ENCODE measurements at regions not wholly inside any gene's neighbourhood (a gene's known extent, or its start where the extent isn't known, plus 50 kb on each side); places are given as distances from the start of the nearest gene placed in this dataset.

- no peak for DNase-seq
- 90 to 95% methylated on average over 5 of the region's 5 CpGs for WGBS, 2 donors
- Histone ChIP-seq H3K9ac (ENCODE audit: insufficient read depth in 1 of 2, low read length in 2 of 2) (no peak overlapping the region), H3K27ac (ENCODE audit: low read depth in 1 of 2, low read length in 1 of 2) (no peak overlapping the region), H3K4me1 (ENCODE audit: control insufficient read depth in 5 of 5, insufficient read depth in 5 of 5, low read length in 5 of 5) (peaks cover 0 to 11% (median 4%) of the 10 kb centered on the region in 5 donors), H3K27me3 (ENCODE audit: control insufficient read depth in 3 of 3, insufficient read depth in 3 of 3, low read length in 2 of 3) (no peaks in the 10 kb centered on the region), H3K9me3 (ENCODE audit: control insufficient read depth in 4 of 4, insufficient read depth in 3 of 4, low read length in 3 of 4) (peaks cover 0 to 2% (median 0%) of the 10 kb centered on the region in 4 donors), H3K36me3 (ENCODE audit: control insufficient read depth in 4 of 4, insufficient read depth in 4 of 4, low read length in 4 of 4) (no peaks in the 10 kb centered on the region), H3K4me3 (no peak overlapping the region)
- TF ChIP-seq CTCF (IDR thresholded peaks at IDR 0.05; ENCODE audit: control extremely low read depth, extremely low read depth): no peak
- no peak for ATAC-seq (ENCODE audit: insufficient read depth, low FRiP score)
Measured at GRCh38 chr13:24080134-24080533, 80.4 kb upstream of the SPATA13 start.

- Histone ChIP-seq H3K4me3 (no peak overlapping the region), H3K36me3 (ENCODE audit: control insufficient read depth in 4 of 4, insufficient read depth in 4 of 4, low read length in 4 of 4) (no peaks in the 10 kb centered on the region), H3K27me3 (ENCODE audit: control insufficient read depth in 3 of 3, insufficient read depth in 3 of 3, low read length in 2 of 3) (no peaks in the 10 kb centered on the region), H3K4me1 (ENCODE audit: control insufficient read depth in 5 of 5, insufficient read depth in 5 of 5, low read length in 5 of 5) (peaks cover 0 to 23% (median 8%) of the 10 kb centered on the region in 5 donors), H3K9ac (ENCODE audit: insufficient read depth in 1 of 2, low read length in 2 of 2) (no peak overlapping the region), H3K9me3 (ENCODE audit: control insufficient read depth in 4 of 4, insufficient read depth in 3 of 4, low read length in 3 of 4) (peaks cover 0 to 2% (median 0%) of the 10 kb centered on the region in 4 donors), H3K27ac (ENCODE audit: low read depth in 1 of 2, low read length in 1 of 2) (no peak overlapping the region)
- no peak for ATAC-seq (ENCODE audit: insufficient read depth, low FRiP score)
- no peak for DNase-seq
- WGBS, 2 donors: 87 to 93% methylated on average over 2 of the region's 2 CpGs
- TF ChIP-seq CTCF (IDR thresholded peaks at IDR 0.05; ENCODE audit: control extremely low read depth, extremely low read depth): no peak
Measured at GRCh38 chr13:24081387-24081786, 79.1 kb upstream of the SPATA13 start.

- WGBS, 2 donors: 93% methylated on average over 5 of the region's 5 CpGs
- no peak overlapping the region for H3K4me3 ChIP-seq
- no peak overlapping the region for H3K27ac ChIP-seq (ENCODE audit: low read depth in 1 of 2, low read length in 1 of 2)
- TF ChIP-seq CTCF (IDR thresholded peaks at IDR 0.05; ENCODE audit: control extremely low read depth, extremely low read depth): no peak
- no peak for ATAC-seq (ENCODE audit: insufficient read depth, low FRiP score)
- no peak overlapping the region for H3K9ac ChIP-seq (ENCODE audit: insufficient read depth in 1 of 2, low read length in 2 of 2)
- no peak for DNase-seq
- H3K36me3 ChIP-seq (ENCODE audit: control insufficient read depth in 4 of 4, insufficient read depth in 4 of 4, low read length in 4 of 4): no peaks in the 10 kb centered on the region
- peaks cover 0 to 2% (median 0%) of the 10 kb centered on the region in 4 donors for H3K9me3 ChIP-seq (ENCODE audit: control insufficient read depth in 4 of 4, insufficient read depth in 3 of 4, low read length in 3 of 4)
- H3K4me1 ChIP-seq (ENCODE audit: control insufficient read depth in 5 of 5, insufficient read depth in 5 of 5, low read length in 5 of 5): peaks cover 0 to 26% (median 17%) of the 10 kb centered on the region in 5 donors
- H3K27me3 ChIP-seq (ENCODE audit: control insufficient read depth in 3 of 3, insufficient read depth in 3 of 3, low read length in 2 of 3): no peaks in the 10 kb centered on the region
Measured at GRCh38 chr13:24083141-24083540, 77.4 kb upstream of the SPATA13 start.

Data from lung (tissue), 11 donors.